SU-DHL-6 (cell line): ENCODE measurements at regions not wholly inside any gene's neighbourhood (a gene's known extent, or its start where the extent isn't known, plus 50 kb on each side); places are given as distances from the start of the nearest gene placed in this dataset.

Experiments used
- H2AFZ ChIP-seq: fragments of 200-600 bp; sonication (generic); 2 replicates; pipeline ENCODE4 v1.6.1; 2014; ENCODE audit warnings: low read depth, mild to moderate bottlenecking, moderate library complexity, mixed read lengths, antibody characterized with exemption, low read length; ENCODE audit not compliant: severe bottlenecking
- H3F3A ChIP-seq: fragments of 200-600 bp; shearing (Covaris generic); 2 replicates; pipeline ENCODE4 v1.6.0; 2016; ENCODE audit warnings: antibody characterized with exemption, mild to moderate bottlenecking; ENCODE audit not compliant: insufficient read depth
- H3K27ac ChIP-seq: fragments of 200-600 bp; sonication (generic); 2 replicates; pipeline ENCODE4 v1.5.1; 2016; ENCODE audit warnings: low read depth, mild to moderate bottlenecking, low read length, moderate library complexity, mixed read lengths
- H3K27me3 ChIP-seq: fragments of 200-600 bp; sonication (generic), shearing (Covaris generic); 2 replicates; pipeline ENCODE4 v1.6.0; 2014; ENCODE audit warnings: mild to moderate bottlenecking, low read length
- H3K36me3 ChIP-seq: fragments of 200-600 bp; sonication (generic); 2 replicates; pipeline ENCODE4 v1.6.1; 2014; ENCODE audit warnings: mild to moderate bottlenecking, low read length, mixed read lengths
- H3K4me2 ChIP-seq: fragments of 300-600, 200-600 bp; shearing (Covaris generic), sonication (generic); 2 replicates; pipeline ENCODE4 v1.6.0; 2014; ENCODE audit warnings: low read length, low read depth, mild to moderate bottlenecking; ENCODE audit not compliant: poor library complexity, severe bottlenecking
- H3K4me3 ChIP-seq: fragments of 200-600 bp; sonication (generic); 2 replicates; pipeline ENCODE4 v1.5.1; 2014; ENCODE audit warnings: antibody characterized with exemption, low read length, mild to moderate bottlenecking, mixed read lengths; ENCODE audit not compliant: insufficient read depth, poor library complexity, severe bottlenecking
- H3K79me2 ChIP-seq: fragments of 200-600 bp; sonication (generic); 2 replicates; pipeline ENCODE4 v1.6.1; 2014; ENCODE audit warnings: mild to moderate bottlenecking, low read length, moderate library complexity; ENCODE audit not compliant: insufficient read depth
- H3K9ac ChIP-seq: fragments of 200-600 bp; sonication (generic); 2 replicates; pipeline ENCODE4 v1.7.0; 2014; ENCODE audit warnings: mild to moderate bottlenecking, low read length
- H3K9me2 ChIP-seq: fragments of 200-600 bp; sonication (generic); replicated peaks from 2 replicates; pipeline ENCODE4 v1.6.1; 2014; ENCODE audit warnings: low read length; ENCODE audit not compliant: insufficient read depth
- H3K9me3 ChIP-seq: fragments of 200-600 bp; sonication (generic); 2 replicates; pipeline ENCODE4 v1.6.1; 2014; ENCODE audit warnings: low read length, mixed read lengths; ENCODE audit not compliant: insufficient read depth
- H4K20me1 ChIP-seq: fragments of 200-600 bp; sonication (generic); 2 replicates; pipeline ENCODE4 v1.6.1; 2014; ENCODE audit warnings: low read depth, mild to moderate bottlenecking, antibody characterized with exemption, low read length, moderate library complexity, mixed read lengths
- CTCF ChIP-seq: fragments of 200-600 bp; sonication (generic); IDR thresholded peaks from one replicate; pipeline ENCODE4 v1.5.1; 2017; ENCODE audit warnings: antibody characterized with exemption, mild to moderate bottlenecking, low read length, moderate library complexity; ENCODE audit not compliant: insufficient read depth, poor library complexity, severe bottlenecking
- EZH2phosphoT487 ChIP-seq: fragments of 200-600 bp; sonication (generic), shearing (Covaris generic); conservative IDR thresholded peaks from 2 replicates; pipeline ENCODE4 v1.6.1; 2018; ENCODE audit warnings: mild to moderate bottlenecking, antibody characterized with exemption, low read length, moderate library complexity, mixed read lengths

GRCh38 chr15:96599268-96599667, 268.8 kb downstream of the NR2F2 start:
- H3K4me3 ChIP-seq, result no peak overlapping the region
- H3K27me3 ChIP-seq, result no peaks in the 10 kb centered on the region
- no peaks in the 10 kb centered on the region for H3K36me3 ChIP-seq
- H4K20me1 ChIP-seq, result no peaks in the 10 kb centered on the region
- no peak overlapping the region for H2AFZ ChIP-seq
- no peak overlapping the region for H3K9ac ChIP-seq
- H3K79me2 ChIP-seq, result no peaks in the 10 kb centered on the region
- no peak overlapping the region for H3K27ac ChIP-seq
- no peak overlapping the region for H3K4me2 ChIP-seq
- H3F3A ChIP-seq, result no peaks in the 10 kb centered on the region
- TF ChIP-seq EZH2phosphoT487 (no peak), CTCF (no peak)
- no peaks in the 10 kb centered on the region for H3K9me2 ChIP-seq
- no peaks in the 10 kb centered on the region for H3K9me3 ChIP-seq

GRCh38 chr15:96600350-96600749, 269.9 kb downstream of the NR2F2 start:
- Histone ChIP-seq H3K36me3 (no peaks in the 10 kb centered on the region), H3K4me2 (no peak overlapping the region), H3K9ac (no peak overlapping the region), H4K20me1 (no peaks in the 10 kb centered on the region), H3K27ac (no peak overlapping the region), H2AFZ (no peak overlapping the region), H3K79me2 (no peaks in the 10 kb centered on the region), H3K4me3 (no peak overlapping the region), H3K9me2 (no peaks in the 10 kb centered on the region), H3F3A (no peaks in the 10 kb centered on the region), H3K9me3 (no peaks in the 10 kb centered on the region), H3K27me3 (no peaks in the 10 kb centered on the region)
- TF ChIP-seq CTCF (no peak), EZH2phosphoT487 (no peak)

GRCh38 chr15:96606617-96607016, 276.1 kb downstream of the NR2F2 start:
- Histone ChIP-seq H3K4me3 (no peak overlapping the region), H3K27ac (no peak overlapping the region), H3K9me2 (no peaks in the 10 kb centered on the region), H3K36me3 (no peaks in the 10 kb centered on the region), H3K9ac (no peak overlapping the region), H4K20me1 (no peaks in the 10 kb centered on the region), H3K79me2 (no peaks in the 10 kb centered on the region), H3K27me3 (no peaks in the 10 kb centered on the region), H2AFZ (no peak overlapping the region), H3K9me3 (no peaks in the 10 kb centered on the region), H3F3A (no peaks in the 10 kb centered on the region), H3K4me2 (no peak overlapping the region)
- TF ChIP-seq CTCF (no peak), EZH2phosphoT487 (no peak)

GRCh38 chr15:96610757-96611156, 280.3 kb downstream of the NR2F2 start:
- no peaks in the 10 kb centered on the region for H3K79me2 ChIP-seq
- no peak overlapping the region for H2AFZ ChIP-seq
- H4K20me1 ChIP-seq, result no peaks in the 10 kb centered on the region
- H3K9me2 ChIP-seq, result no peaks in the 10 kb centered on the region
- H3K4me3 ChIP-seq, result no peak overlapping the region
- no peaks in the 10 kb centered on the region for H3K36me3 ChIP-seq
- H3F3A ChIP-seq, result no peaks in the 10 kb centered on the region
- no peak overlapping the region for H3K27ac ChIP-seq
- H3K4me2 ChIP-seq, result no peak overlapping the region
- no peak overlapping the region for H3K9ac ChIP-seq
- TF ChIP-seq EZH2phosphoT487 (no peak), CTCF (no peak)
- no peaks in the 10 kb centered on the region for H3K9me3 ChIP-seq
- H3K27me3 ChIP-seq, result no peaks in the 10 kb centered on the region
